HL-60 (cell line): ENCODE measurements at regions not wholly inside any gene's neighbourhood (a gene's known extent, or its start where the extent isn't known, plus 50 kb on each side); places are given as distances from the start of the nearest gene placed in this dataset.

Experiments used
- DNase-seq, 2 experiments: peaks; one replicate each; pipeline ENCODE4 v3.0.0-alpha.2; 2010 to 2020; ENCODE audit warnings: low read depth in 1 of 2, low spot score in 1 of 2
- H3K27ac ChIP-seq: fragments of 250-450 bp; sonication (Bioruptor Pico); replicated peaks from 2 replicates; pipeline ENCODE4 v1.5.1; 2020; ENCODE audit warnings: mild to moderate bottlenecking, moderate library complexity
- H3K27me3 ChIP-seq: fragments of 250-450 bp; sonication (Bioruptor Pico); 2 replicates; pipeline ENCODE4 v1.5.1; 2021; ENCODE audit warnings: mild to moderate bottlenecking, moderate library complexity; ENCODE audit not compliant: insufficient read depth, poor library complexity, severe bottlenecking
- H3K4me3 ChIP-seq: replicated peaks from 2 replicates; pipeline ENCODE4 v1.5.1; 2011; ENCODE audit warnings: mild to moderate bottlenecking, control low read depth, low read length; ENCODE audit not compliant: insufficient read depth
- CTCF ChIP-seq: IDR thresholded peaks from one replicate; pipeline ENCODE4 v1.5.1; 2011; ENCODE audit warnings: low read length, control low read depth, inconsistent platforms; ENCODE audit not compliant: insufficient read depth
- GABPA ChIP-seq: IDR thresholded peaks from 2 replicates; pipeline ENCODE4 v1.6.1; 2012; ENCODE audit warnings: low read depth
- POLR2AphosphoS5 ChIP-seq: IDR thresholded peaks from 2 replicates; pipeline ENCODE4 v1.6.1; 2012; ENCODE audit warnings: low read depth
- REST ChIP-seq: IDR thresholded peaks from 2 replicates; pipeline ENCODE4 v1.6.1; 2012; ENCODE audit warnings: low read depth; ENCODE audit not compliant: insufficient replicate concordance
- SPI1 ChIP-seq: IDR thresholded peaks from 2 replicates; pipeline ENCODE4 v1.6.1; 2012; ENCODE audit warnings: low read depth, mild to moderate bottlenecking, borderline replicate concordance

GRCh38 chr4:140252742-140253555 is 99.0 kb upstream of the MAML3 start:
- H3K27ac ChIP-seq, result peak overlapping the region; percentile 74
- DNase-seq, result peak; percentile 28 to 46
- H3K4me3 ChIP-seq, result peak overlapping the region; percentile 55
- H3K27me3 ChIP-seq, result no peaks in the 10 kb centered on the region
- TF ChIP-seq SPI1, result no peak
- TF ChIP-seq POLR2AphosphoS5, result no peak
- peak; percentile 79 for TF ChIP-seq CTCF
- no peak for TF ChIP-seq GABPA
- TF ChIP-seq REST, result peak; percentile 28

- Histone ChIP-seq H3K4me3 (peak overlapping the region; percentile 55), H3K27me3 (no peaks in the 10 kb centered on the region), H3K27ac (peak overlapping the region; percentile 74)
- TF ChIP-seq REST, result no peak
- TF ChIP-seq GABPA, result no peak
- no peak for TF ChIP-seq SPI1
- no peak for TF ChIP-seq CTCF
- no peak for DNase-seq
Observed at GRCh38 chr4:140252141-140252741, 98.3 kb upstream of the MAML3 start.

GRCh38 chr4:140251571-140251970 is 97.6 kb upstream of the MAML3 start:
- no peak overlapping the region for H3K27ac ChIP-seq

More at GRCh38 chr4:140251571-140251970, 97.6 kb upstream of the MAML3 start:
- H3K4me3 ChIP-seq, result no peak overlapping the region
- DNase-seq, result no peak
- TF ChIP-seq POLR2AphosphoS5 (no peak), REST (no peak)
- H3K27me3 ChIP-seq, result no peaks in the 10 kb centered on the region
